ENCODE measurements at regions not wholly inside any gene's neighbourhood (a gene's known extent, or its start where the extent isn't known, plus 50 kb on each side); places are given as distances from the start of the nearest gene placed in this dataset.

GRCh38 chr10:78787125-78787524, 281.6 kb upstream of the ZMIZ1 start:
- Histone ChIP-seq H4K20me1 (ENCODE audit: low read length) (no peaks in the 10 kb centered on the region), H3K36me3 (ENCODE audit: low read depth, low read length) (no peaks in the 10 kb centered on the region), H3K4me3 (ENCODE audit: low read length) (no peak overlapping the region), H3K27me3 (ENCODE audit: low read length) (peaks cover 45% of the 10 kb centered on the region), H3K9me3 (ENCODE audit: low read length) (no peaks in the 10 kb centered on the region), H3K9ac (ENCODE audit: low read length) (no peak overlapping the region), H2AFZ (ENCODE audit: low read length) (no peak overlapping the region), H3K9me2 (replicated peaks; ENCODE audit: low read length) (no peaks in the 10 kb centered on the region), H3K4me2 (ENCODE audit: low read length) (no peak overlapping the region), H3K27ac (ENCODE audit: low read length) (no peak overlapping the region), H3K79me2 (ENCODE audit: low read length) (no peaks in the 10 kb centered on the region), H3F3A (ENCODE audit: low read length, unreplicated experiment) (no peaks in the 10 kb centered on the region), H3K4me1 (ENCODE audit: insufficient read depth, low read length) (no peaks in the 10 kb centered on the region)
- intact Hi-C loops (cut with micrococcal nuclease), result no loop called here
- BruUV-seq (replicated peaks), result no TSS peak
- no peak for ATAC-seq
- ChIA-PET CTCF (no interaction called here), POLR2A (ENCODE audit: unreplicated experiment) (no interaction called here)
- TF ChIP-seq EZH2 (IDR thresholded peaks at IDR 0.05; ENCODE audit: low read length, unreplicated experiment) (no peak), CTCF (conservative IDR thresholded peaks at IDR 0.05; ENCODE audit: low read depth, low read length) (no peak), EZH2phosphoT487 (IDR thresholded peaks at IDR 0.05; ENCODE audit: borderline replicate concordance, low read length) (no peak)
- peak; percentile 62 for DNase-seq

GRCh38 chr10:78794736-78795455, 273.9 kb upstream of the ZMIZ1 start:
- H3K9ac ChIP-seq (ENCODE audit: low read length), result no peak overlapping the region
- no peak overlapping the region for H2AFZ ChIP-seq (ENCODE audit: low read length)
- H3K9me3 ChIP-seq (ENCODE audit: low read length), result no peaks in the 10 kb centered on the region
- POLR2A ChIA-PET (ENCODE audit: unreplicated experiment), result no interaction called here
- H3K27me3 ChIP-seq (ENCODE audit: low read length), result peaks cover 19% of the 10 kb centered on the region
- H4K20me1 ChIP-seq (ENCODE audit: low read length), result no peaks in the 10 kb centered on the region
- no peaks in the 10 kb centered on the region for H3K4me1 ChIP-seq (ENCODE audit: insufficient read depth, low read length)
- BruUV-seq (replicated peaks), result no TSS peak
- intact Hi-C loops (cut with micrococcal nuclease), result no loop called here
- CTCF ChIA-PET, result interaction anchor here (1.1 kb wide), 1 partner anchor 10 kb away, joined by 5 read pairs; no protein-coding TSS in a partner anchor
- H3K9me2 ChIP-seq (replicated peaks; ENCODE audit: low read length), result no peaks in the 10 kb centered on the region
- no peak for DNase-seq
- H3K4me3 ChIP-seq (ENCODE audit: low read length), result no peak overlapping the region
- H3K36me3 ChIP-seq (ENCODE audit: low read depth, low read length), result no peaks in the 10 kb centered on the region
- no peaks in the 10 kb centered on the region for H3K79me2 ChIP-seq (ENCODE audit: low read length)
- no peak overlapping the region for H3K27ac ChIP-seq (ENCODE audit: low read length)
- no peak overlapping the region for H3K4me2 ChIP-seq (ENCODE audit: low read length)
- ATAC-seq, result no peak
- no peaks in the 10 kb centered on the region for H3F3A ChIP-seq (ENCODE audit: low read length, unreplicated experiment)
- no peak for TF ChIP-seq EZH2 (IDR thresholded peaks at IDR 0.05; ENCODE audit: low read length, unreplicated experiment)
- no peak for TF ChIP-seq CTCF (conservative IDR thresholded peaks at IDR 0.05; ENCODE audit: low read depth, low read length)
- no peak for TF ChIP-seq EZH2phosphoT487 (IDR thresholded peaks at IDR 0.05; ENCODE audit: borderline replicate concordance, low read length)

GRCh38 chr10:78798976-78799730, 269.6 kb upstream of the ZMIZ1 start:
- TF ChIP-seq EZH2phosphoT487 (IDR thresholded peaks at IDR 0.05; ENCODE audit: borderline replicate concordance, low read length) (no peak), EZH2 (IDR thresholded peaks at IDR 0.05; ENCODE audit: low read length, unreplicated experiment) (no peak), CTCF (conservative IDR thresholded peaks at IDR 0.05; ENCODE audit: low read depth, low read length) (no peak)

More at GRCh38 chr10:78798976-78799730, 269.6 kb upstream of the ZMIZ1 start:
- no peaks in the 10 kb centered on the region for H3K79me2 ChIP-seq (ENCODE audit: low read length)
- no peak overlapping the region for H3K4me2 ChIP-seq (ENCODE audit: low read length)
- H3K9me2 ChIP-seq (replicated peaks; ENCODE audit: low read length), result no peaks in the 10 kb centered on the region
- H3K9me3 ChIP-seq (ENCODE audit: low read length), result no peaks in the 10 kb centered on the region
- peak; percentile 75 for DNase-seq
- H3K36me3 ChIP-seq (ENCODE audit: low read depth, low read length), result no peaks in the 10 kb centered on the region
- H3K4me3 ChIP-seq (ENCODE audit: low read length), result no peak overlapping the region
- no TSS peak for BruUV-seq (replicated peaks)
- H3K27me3 ChIP-seq (ENCODE audit: low read length), result peaks cover 2% of the 10 kb centered on the region
- ATAC-seq, result no peak
- H4K20me1 ChIP-seq (ENCODE audit: low read length), result no peaks in the 10 kb centered on the region
- intact Hi-C loops (cut with micrococcal nuclease), result no loop called here
- no peaks in the 10 kb centered on the region for H3F3A ChIP-seq (ENCODE audit: low read length, unreplicated experiment)
- H2AFZ ChIP-seq (ENCODE audit: low read length), result no peak overlapping the region
- POLR2A ChIA-PET (ENCODE audit: unreplicated experiment), result no interaction called here
- no peak overlapping the region for H3K27ac ChIP-seq (ENCODE audit: low read length)
- no peak overlapping the region for H3K9ac ChIP-seq (ENCODE audit: low read length)
- CTCF ChIA-PET, result no interaction called here
- peaks cover 24% of the 10 kb centered on the region for H3K4me1 ChIP-seq (ENCODE audit: insufficient read depth, low read length)

Data from PC-3 (cell line).